ENCODE measurements at regions not wholly inside any gene's neighbourhood (a gene's known extent, or its start where the extent isn't known, plus 50 kb on each side); places are given as distances from the start of the nearest gene placed in this dataset.

GRCh38 chr3:71983694-71984093, 198.7 kb upstream of the PROK2 start:
- TF ChIP-seq BCL11A (IDR thresholded peaks at IDR 0.05; ENCODE audit: low read depth in 2 of 2, low read length in 2 of 2), result no peak
- TF ChIP-seq CTCF (IDR thresholded peaks at IDR 0.05; ENCODE audit: control extremely low read depth in 1 of 3, insufficient read depth in 1 of 3, low read depth in 1 of 3, low read length in 3 of 3), result no peak
- no peak for TF ChIP-seq RAD21 (IDR thresholded peaks at IDR 0.05 in 1 of 2, conservative IDR thresholded peaks at IDR 0.05 in 1 of 2; ENCODE audit: low read depth in 2 of 2, low read length in 2 of 2)
- no peak for TF ChIP-seq KDM5A (IDR thresholded peaks at IDR 0.05; ENCODE audit: low read length)
- no peak for TF ChIP-seq RNF2 (IDR thresholded peaks at IDR 0.05; ENCODE audit: borderline replicate concordance, low read depth, low read length, missing control alignments, poor library complexity, severe bottlenecking)

Data from H1 (cell line).